ENCODE measurements at regions not wholly inside any gene's neighbourhood (a gene's known extent, or its start where the extent isn't known, plus 50 kb on each side); places are given as distances from the start of the nearest gene placed in this dataset.

DNA sequence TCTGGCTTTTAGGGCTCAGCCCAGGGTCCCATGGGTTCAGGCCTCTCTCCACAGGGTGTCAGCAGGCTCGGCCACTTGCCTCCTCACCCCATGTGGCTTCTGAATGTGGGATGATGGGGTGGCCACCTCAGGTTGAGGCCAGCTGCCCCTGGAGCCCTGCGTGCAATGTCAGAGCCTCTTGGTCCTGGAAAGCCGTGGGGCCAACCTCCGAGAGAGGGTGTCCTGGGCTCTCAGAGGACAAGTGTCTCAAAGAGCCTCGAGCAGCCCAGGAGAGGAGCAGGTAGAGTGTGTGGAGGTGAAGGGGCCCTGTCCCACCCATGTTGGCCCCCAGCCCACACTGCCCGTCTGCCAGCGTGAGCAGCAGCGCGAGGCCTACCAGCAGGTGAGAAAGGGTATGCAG is 86.0 kb downstream of the PLXNA1 start:
- H3K27ac ChIP-seq (ENCODE audit: low read length), result no peak overlapping the region
- H3K9me3 ChIP-seq (ENCODE audit: insufficient read depth, low read length, severe bottlenecking), result no peaks in the 10 kb centered on the region
- no peak overlapping the region for H2AFZ ChIP-seq (ENCODE audit: low read depth, low read length)
- no peak overlapping the region for H3K9ac ChIP-seq (ENCODE audit: low read depth, low read length)
- ATAC-seq (ENCODE audit: insufficient read depth, low read depth), result no peak
- no peaks in the 10 kb centered on the region for H3K27me3 ChIP-seq (ENCODE audit: insufficient read depth, low read length, poor library complexity)
- H3K4me2 ChIP-seq (ENCODE audit: insufficient read depth, low read length), result no peak overlapping the region
- no peaks in the 10 kb centered on the region for H3K4me1 ChIP-seq (ENCODE audit: insufficient read depth, low read length)
- H4K20me1 ChIP-seq (ENCODE audit: insufficient read depth, low read length), result no peaks in the 10 kb centered on the region; the same call in 1 of the 2 replicates
- no peak overlapping the region for H3K4me3 ChIP-seq (ENCODE audit: low read depth in 1 of 2, low read length in 2 of 2)
- H3K79me2 ChIP-seq (ENCODE audit: insufficient read depth, low read length), result no peaks in the 10 kb centered on the region
- no peaks in the 10 kb centered on the region for H3K36me3 ChIP-seq (ENCODE audit: insufficient read depth, low read length)
- DNase-seq, result no peak
- TF ChIP-seq, protein P1, sequence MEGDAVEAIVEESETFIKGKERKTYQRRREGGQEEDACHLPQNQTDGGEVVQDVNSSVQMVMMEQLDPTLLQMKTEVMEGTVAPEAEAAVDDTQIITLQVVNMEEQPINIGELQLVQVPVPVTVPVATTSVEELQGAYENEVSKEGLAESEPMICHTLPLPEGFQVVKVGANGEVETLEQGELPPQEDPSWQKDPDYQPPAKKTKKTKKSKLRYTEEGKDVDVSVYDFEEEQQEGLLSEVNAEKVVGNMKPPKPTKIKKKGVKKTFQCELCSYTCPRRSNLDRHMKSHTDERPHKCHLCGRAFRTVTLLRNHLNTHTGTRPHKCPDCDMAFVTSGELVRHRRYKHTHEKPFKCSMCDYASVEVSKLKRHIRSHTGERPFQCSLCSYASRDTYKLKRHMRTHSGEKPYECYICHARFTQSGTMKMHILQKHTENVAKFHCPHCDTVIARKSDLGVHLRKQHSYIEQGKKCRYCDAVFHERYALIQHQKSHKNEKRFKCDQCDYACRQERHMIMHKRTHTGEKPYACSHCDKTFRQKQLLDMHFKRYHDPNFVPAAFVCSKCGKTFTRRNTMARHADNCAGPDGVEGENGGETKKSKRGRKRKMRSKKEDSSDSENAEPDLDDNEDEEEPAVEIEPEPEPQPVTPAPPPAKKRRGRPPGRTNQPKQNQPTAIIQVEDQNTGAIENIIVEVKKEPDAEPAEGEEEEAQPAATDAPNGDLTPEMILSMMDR (IDR thresholded peaks at IDR 0.05; ENCODE audit: borderline replicate concordance, extremely low read depth, low read length, poor library complexity, severe bottlenecking), result no peak
- TF ChIP-seq EZH2 (IDR thresholded peaks at IDR 0.05; ENCODE audit: borderline replicate concordance, low read depth, low read length, severe bottlenecking), result no peak

DNA sequence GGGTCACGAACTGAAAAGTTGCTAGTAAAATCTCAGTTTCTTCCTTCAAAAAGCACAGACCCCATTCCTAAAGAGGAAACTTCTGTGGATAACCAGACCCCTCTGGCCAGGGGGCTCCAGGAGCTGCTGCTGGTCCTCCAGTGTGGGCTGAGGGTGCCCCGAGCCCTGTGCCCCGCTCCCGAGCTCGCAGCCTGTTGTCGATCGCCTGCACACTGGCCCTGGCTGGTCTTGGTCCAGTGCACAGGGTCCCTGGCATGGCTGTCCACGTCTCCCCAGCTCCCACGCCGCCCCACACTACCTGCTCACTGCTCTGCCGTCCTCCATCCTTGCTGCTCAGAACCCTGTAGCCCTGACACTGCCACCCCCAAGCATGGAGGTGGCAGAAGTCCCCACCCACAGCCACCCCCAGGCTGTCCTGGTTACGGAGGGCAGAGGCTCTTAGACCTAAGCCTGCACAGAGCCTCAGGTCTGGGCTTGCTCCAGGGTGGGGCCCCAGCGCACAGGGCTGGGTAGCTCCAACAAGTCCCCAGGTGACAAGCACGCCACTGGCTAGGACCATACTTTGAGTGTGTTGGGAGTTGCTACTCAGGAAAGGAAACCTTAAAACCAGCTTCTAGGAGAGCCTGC is 87.0 kb downstream of the PLXNA1 start:
- no peaks in the 10 kb centered on the region for H3K36me3 ChIP-seq (ENCODE audit: insufficient read depth, low read length)
- TF ChIP-seq, protein P1 (IDR thresholded peaks at IDR 0.05; ENCODE audit: borderline replicate concordance, extremely low read depth, low read length, poor library complexity, severe bottlenecking), result no peak
- ATAC-seq (ENCODE audit: insufficient read depth, low read depth) (no peak), DNase-seq (no peak)
- H3K4me2 ChIP-seq (ENCODE audit: insufficient read depth, low read length), result no peak overlapping the region
- no peaks in the 10 kb centered on the region for H3K27me3 ChIP-seq (ENCODE audit: insufficient read depth, low read length, poor library complexity)
- H2AFZ ChIP-seq (ENCODE audit: low read depth, low read length), result no peak overlapping the region
- H3K4me3 ChIP-seq (ENCODE audit: low read depth in 1 of 2, low read length in 2 of 2), result no peak overlapping the region
- H3K9me3 ChIP-seq (ENCODE audit: insufficient read depth, low read length, severe bottlenecking), result no peaks in the 10 kb centered on the region
- no peak overlapping the region for H3K9ac ChIP-seq (ENCODE audit: low read depth, low read length)
- H4K20me1 ChIP-seq (ENCODE audit: insufficient read depth, low read length), result no peaks in the 10 kb centered on the region; the same call in 1 of the 2 replicates
- H3K79me2 ChIP-seq (ENCODE audit: insufficient read depth, low read length), result no peaks in the 10 kb centered on the region
- H3K27ac ChIP-seq (ENCODE audit: low read length), result no peak overlapping the region
- H3K4me1 ChIP-seq (ENCODE audit: insufficient read depth, low read length), result peaks cover 8% of the 10 kb centered on the region; the same call in 1 of the 2 replicates

GRCh38 chr3:127070776-127071175 is 87.9 kb downstream of the PLXNA1 start:
- no peak for DNase-seq
- no peaks in the 10 kb centered on the region for H3K36me3 ChIP-seq (ENCODE audit: insufficient read depth, low read length)
- no peaks in the 10 kb centered on the region for H3K79me2 ChIP-seq (ENCODE audit: insufficient read depth, low read length)
- no peak for ATAC-seq (ENCODE audit: insufficient read depth, low read depth)
- no peak overlapping the region for H3K27ac ChIP-seq (ENCODE audit: low read length)
- no peaks in the 10 kb centered on the region; the same call in 1 of the 2 replicates for H4K20me1 ChIP-seq (ENCODE audit: insufficient read depth, low read length)
- no peaks in the 10 kb centered on the region for H3K9me3 ChIP-seq (ENCODE audit: insufficient read depth, low read length, severe bottlenecking)
- no peak overlapping the region for H3K9ac ChIP-seq (ENCODE audit: low read depth, low read length)
- no peak overlapping the region for H3K4me2 ChIP-seq (ENCODE audit: insufficient read depth, low read length)
- TF ChIP-seq, protein P1 (IDR thresholded peaks at IDR 0.05; ENCODE audit: borderline replicate concordance, extremely low read depth, low read length, poor library complexity, severe bottlenecking), result no peak
- TF ChIP-seq EZH2 (IDR thresholded peaks at IDR 0.05; ENCODE audit: borderline replicate concordance, low read depth, low read length, severe bottlenecking), result no peak
- H3K4me3 ChIP-seq (ENCODE audit: low read depth in 1 of 2, low read length in 2 of 2), result no peak overlapping the region
- H3K4me1 ChIP-seq (ENCODE audit: insufficient read depth, low read length), result peaks cover 11% of the 10 kb centered on the region; the same call in 1 of the 2 replicates
- no peaks in the 10 kb centered on the region for H3K27me3 ChIP-seq (ENCODE audit: insufficient read depth, low read length, poor library complexity)
- H2AFZ ChIP-seq (ENCODE audit: low read depth, low read length), result no peak overlapping the region; the same call in 1 of the 2 replicates
